ENCODE measurements at regions not wholly inside any gene's neighbourhood (a gene's known extent, or its start where the extent isn't known, plus 50 kb on each side); places are given as distances from the start of the nearest gene placed in this dataset.

- no peak for TF ChIP-seq CTCF (conservative IDR thresholded peaks at IDR 0.05; ENCODE audit: low read depth, low read length)
- no peak for TF ChIP-seq EZH2 (IDR thresholded peaks at IDR 0.05; ENCODE audit: borderline replicate concordance, low read depth, low read length, poor library complexity, severe bottlenecking)
These were observed 59.6 kb upstream of the NPAS1 start for GRCh38 chr19:46959894-46960556.
